HFFc6 (cell line): ENCODE measurements at regions not wholly inside any gene's neighbourhood (a gene's known extent, or its start where the extent isn't known, plus 50 kb on each side); places are given as distances from the start of the nearest gene placed in this dataset.
A peak's percentile ranks its signal among the peaks of the same experiment; 100 is the strongest.

Source experiments
- DNase-seq: peaks from one replicate; pipeline ENCODE4 v3.0.0-alpha.2; 2018
- H3K27ac Mint-ChIP-seq: 2 replicates; pipeline ENCODE4 v1.8.0; 2020; ENCODE audit warnings: mild to moderate bottlenecking, mixed read lengths
- H3K27me3 Mint-ChIP-seq: 2 replicates; pipeline ENCODE4 v1.8.0; 2021; ENCODE audit warnings: mild to moderate bottlenecking, moderate library complexity, mixed read lengths; ENCODE audit not compliant: insufficient read depth
- H3K36me3 Mint-ChIP-seq: 2 replicates; pipeline ENCODE4 v1.8.0; 2021; ENCODE audit warnings: low read depth, mixed read lengths
- H3K4me1 Mint-ChIP-seq: 2 replicates; pipeline ENCODE4 v1.8.0; 2020; ENCODE audit warnings: low read depth, mixed read lengths
- H3K4me3 Mint-ChIP-seq: 2 replicates; pipeline ENCODE4 v1.8.0; 2020; ENCODE audit warnings: mild to moderate bottlenecking, moderate library complexity, mixed read lengths
- H3K9me3 Mint-ChIP-seq: 2 replicates; pipeline ENCODE4 v1.8.0; 2020; ENCODE audit warnings: mild to moderate bottlenecking, mixed read lengths
- TF ChIP-seq, protein P1 (sequence below): fragments of 200-600 bp; sonication (generic); IDR thresholded peaks from 2 replicates; pipeline ENCODE4 v1.5.0; 2021; ENCODE audit warnings: antibody characterized with exemption, mild to moderate bottlenecking

DNA sequence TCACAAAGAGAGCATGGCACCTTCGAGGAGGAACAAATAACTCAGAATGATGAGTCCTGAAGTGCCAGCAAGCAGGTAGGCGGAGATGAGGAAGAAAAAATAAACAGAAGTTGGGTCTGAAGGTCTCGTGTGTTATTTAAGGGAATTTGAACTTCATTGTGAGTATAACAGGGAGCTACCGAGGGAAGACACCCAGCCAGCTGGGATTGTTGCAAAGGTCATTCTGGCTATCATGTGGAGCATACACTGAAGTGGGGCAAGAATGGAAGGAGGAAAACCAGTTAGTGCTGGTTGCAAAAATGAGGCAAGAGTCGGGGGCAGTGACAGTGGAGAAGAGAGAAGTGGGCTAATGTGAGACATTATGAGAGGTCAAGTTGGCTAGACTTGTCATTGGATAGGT is 53.6 kb upstream of the RAP1A start:
- Mint-ChIP-seq H3K4me1 (peaks cover 64% of the 10 kb centered on the region), H3K9me3 (no peaks in the 10 kb centered on the region), H3K4me3 (no peak overlapping the region), H3K27ac (peak overlapping the region; percentile 20), H3K36me3 (no peaks in the 10 kb centered on the region), H3K27me3 (no peaks in the 10 kb centered on the region)
- TF ChIP-seq, protein P1, sequence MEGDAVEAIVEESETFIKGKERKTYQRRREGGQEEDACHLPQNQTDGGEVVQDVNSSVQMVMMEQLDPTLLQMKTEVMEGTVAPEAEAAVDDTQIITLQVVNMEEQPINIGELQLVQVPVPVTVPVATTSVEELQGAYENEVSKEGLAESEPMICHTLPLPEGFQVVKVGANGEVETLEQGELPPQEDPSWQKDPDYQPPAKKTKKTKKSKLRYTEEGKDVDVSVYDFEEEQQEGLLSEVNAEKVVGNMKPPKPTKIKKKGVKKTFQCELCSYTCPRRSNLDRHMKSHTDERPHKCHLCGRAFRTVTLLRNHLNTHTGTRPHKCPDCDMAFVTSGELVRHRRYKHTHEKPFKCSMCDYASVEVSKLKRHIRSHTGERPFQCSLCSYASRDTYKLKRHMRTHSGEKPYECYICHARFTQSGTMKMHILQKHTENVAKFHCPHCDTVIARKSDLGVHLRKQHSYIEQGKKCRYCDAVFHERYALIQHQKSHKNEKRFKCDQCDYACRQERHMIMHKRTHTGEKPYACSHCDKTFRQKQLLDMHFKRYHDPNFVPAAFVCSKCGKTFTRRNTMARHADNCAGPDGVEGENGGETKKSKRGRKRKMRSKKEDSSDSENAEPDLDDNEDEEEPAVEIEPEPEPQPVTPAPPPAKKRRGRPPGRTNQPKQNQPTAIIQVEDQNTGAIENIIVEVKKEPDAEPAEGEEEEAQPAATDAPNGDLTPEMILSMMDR, result no peak
- no peak for DNase-seq

DNA sequence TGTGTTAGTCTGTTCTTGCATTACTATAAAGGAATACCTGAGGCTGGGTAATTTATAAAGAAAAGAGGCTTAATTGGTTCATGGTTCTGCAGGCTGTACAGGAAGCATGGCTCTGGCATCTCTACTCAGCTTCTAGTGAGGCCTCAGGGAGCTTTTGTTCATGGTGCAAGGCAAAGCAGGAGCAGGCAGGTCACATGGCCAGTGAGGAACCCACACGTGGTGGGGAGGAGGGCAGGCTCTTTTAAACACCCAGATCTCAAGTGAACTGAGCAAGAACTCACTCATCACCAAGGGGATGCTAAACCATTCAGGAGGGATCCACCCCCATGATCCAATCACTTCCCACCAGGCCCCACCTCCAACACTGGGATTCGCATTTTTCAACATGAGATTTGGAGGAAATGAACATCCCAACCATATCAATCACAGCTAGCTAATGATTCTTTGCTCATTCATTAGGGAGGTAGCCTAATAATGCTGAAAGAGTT is 51.4 kb upstream of the RAP1A start:
- no peaks in the 10 kb centered on the region for H3K9me3 Mint-ChIP-seq
- DNase-seq, result no peak

More for the DNA sequence above, 51.4 kb upstream of the RAP1A start:
- TF ChIP-seq, protein P1, result no peak
- Mint-ChIP-seq H3K36me3 (no peaks in the 10 kb centered on the region), H3K27me3 (no peaks in the 10 kb centered on the region), H3K27ac (no peak overlapping the region), H3K4me3 (no peak overlapping the region), H3K4me1 (peaks cover 75% of the 10 kb centered on the region)
